GM23248 (cell line): ENCODE measurements at regions not wholly inside any gene's neighbourhood (a gene's known extent, or its start where the extent isn't known, plus 50 kb on each side); places are given as distances from the start of the nearest gene placed in this dataset.

ENCODE experiments used
- EZH2 ChIP-seq: fragments of 200-600 bp; sonication (generic); IDR thresholded peaks from 2 replicates; pipeline ENCODE4 v1.6.1; 2018; ENCODE audit warnings: antibody characterized with exemption, mild to moderate bottlenecking; ENCODE audit not compliant: insufficient read depth, poor library complexity, severe bottlenecking
- EZH2phosphoT487 ChIP-seq: fragments of 200-600 bp; sonication (generic); IDR thresholded peaks from 2 replicates; pipeline ENCODE4 v1.6.1; 2018; ENCODE audit warnings: antibody characterized with exemption, moderate library complexity, mild to moderate bottlenecking, low read depth; ENCODE audit not compliant: insufficient read depth

- TF ChIP-seq EZH2, result no peak
- TF ChIP-seq EZH2phosphoT487, result no peak
Measured at GRCh38 chr3:148062590-148062989, 635.1 kb upstream of the AGTR1 start.
